Body of pancreas (tissue), 4 donors: ENCODE measurements at regions not wholly inside any gene's neighbourhood (a gene's known extent, or its start where the extent isn't known, plus 50 kb on each side); places are given as distances from the start of the nearest gene placed in this dataset.

Experiments
- ATAC-seq: fragments of 150-250 bp; one replicate; pipeline ENCODE4 v1.9.1; 2016
- DNase-seq, 4 donors: peaks; one replicate each; pipeline ENCODE4 v3.0.0-alpha.2; 2019
- H3K27ac ChIP-seq, 4 donors: fragments of 200-600 bp; sonication (generic); 1 replicate in 3 of 4; 2 replicates in 1 of 4; pipeline versions ENCODE4 v1.5.1 to v1.6.1; 2016 to 2019; ENCODE audit warnings: mild to moderate bottlenecking in 1 of 4, mixed read lengths in 1 of 4, moderate library complexity in 1 of 4
- H3K27me3 ChIP-seq, 2 donors: fragments of 200-600 bp; sonication (generic); one replicate each; pipeline ENCODE4 v1.6.0; 2016; ENCODE audit warnings: mild to moderate bottlenecking in 1 of 2
- H3K36me3 ChIP-seq, 2 donors: fragments of 200-600 bp; sonication (generic); replicated peaks in 1 of 2; 2 replicates each; pipeline ENCODE4 v1.5.1; 2016; ENCODE audit warnings: low read depth in 2 of 2; ENCODE audit not compliant: insufficient read depth in 1 of 2
- H3K4me1 ChIP-seq: fragments of 200-600 bp; sonication (generic); one replicate; pipeline ENCODE4 v1.6.0; 2016
- H3K4me3 ChIP-seq, 2 donors: fragments of 200-600 bp; sonication (generic); 1 replicate in 1 of 2; 2 replicates in 1 of 2; pipeline ENCODE4 v1.5.1; 2016 to 2019
- H3K9me3 ChIP-seq, 3 donors: fragments of 200-600 bp; sonication (generic); 1 replicate in 2 of 3; 2 replicates in 1 of 3; pipeline ENCODE4 v1.5.1; 2016
- POLR2A ChIP-seq, 3 donors: fragments of 450-650 bp; IDR thresholded peaks; one replicate each; pipeline ENCODE4 v1.6.1; 2016; ENCODE audit warnings: antibody characterized with exemption in 3 of 3, mild to moderate bottlenecking in 2 of 3
- WGBS, 2 donors: methylation state at CpG; one replicate each; pipeline ENCODE4 v1.1.5; 2017; 5-methylcytosine and 5-hydroxymethylcytosine counted together
- intact Hi-C: fragments of 100-400 bp; cut with DNase I; formaldehyde crosslinking; loops from one replicate; pipeline ENCODE4 v1.15.1; 2023
- TF ChIP-seq, protein P1 (sequence below), 7 experiments: fragments of 450-650 bp in 4 of 7; fragments of 200-600 bp in 3 of 7; sonication (generic) in 3 of 7; IDR thresholded peaks; one replicate each; pipeline ENCODE4 v1.5.1; 2016 to 2019; ENCODE audit warnings: antibody characterized with exemption in 7 of 7

DNA sequence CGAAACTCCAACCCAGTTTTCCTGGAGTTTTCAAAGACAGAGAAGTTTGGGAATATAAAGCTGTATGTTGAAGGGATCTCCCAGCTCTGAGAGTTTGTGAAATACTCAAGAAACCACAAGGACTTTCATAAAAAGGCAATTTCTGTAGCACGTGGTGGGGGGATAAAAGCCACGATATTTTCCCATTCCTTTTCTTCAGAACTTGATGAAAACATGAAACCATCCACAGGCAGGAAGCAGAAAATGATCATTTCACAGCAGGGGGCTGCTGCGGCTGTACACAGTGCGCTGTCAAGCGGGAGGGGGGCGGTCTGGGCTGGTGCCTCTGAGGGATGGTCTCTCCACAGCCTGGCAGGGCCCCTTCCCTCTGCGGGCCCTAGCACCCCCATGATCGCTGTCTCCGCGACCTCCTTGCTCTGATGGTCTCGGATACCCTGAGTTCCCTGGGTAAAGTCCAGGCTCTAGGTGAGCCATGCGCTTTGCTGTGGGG lies 423.2 kb downstream of the MN1 start:
- Histone ChIP-seq H3K27ac (peak overlapping the region; percentile 61 to 77 (median 72)), H3K9me3 (no peaks in the 10 kb centered on the region), H3K4me3 (no peak overlapping the region), H3K4me1 (peaks cover 26% of the 10 kb centered on the region), H3K27me3 (no peaks in the 10 kb centered on the region), H3K36me3 (no peaks in the 10 kb centered on the region)
- intact Hi-C loops = no loop called here
- DNase-seq = peak in 1 of 4 donors; percentile 21
- ATAC-seq = no peak
- 35 to 37% methylated on average over 7 to 13 of the region's 13 CpGs for WGBS, 2 donors
- TF ChIP-seq POLR2A (IDR thresholded peaks at IDR 0.05) = no peak
- TF ChIP-seq, protein P1, sequence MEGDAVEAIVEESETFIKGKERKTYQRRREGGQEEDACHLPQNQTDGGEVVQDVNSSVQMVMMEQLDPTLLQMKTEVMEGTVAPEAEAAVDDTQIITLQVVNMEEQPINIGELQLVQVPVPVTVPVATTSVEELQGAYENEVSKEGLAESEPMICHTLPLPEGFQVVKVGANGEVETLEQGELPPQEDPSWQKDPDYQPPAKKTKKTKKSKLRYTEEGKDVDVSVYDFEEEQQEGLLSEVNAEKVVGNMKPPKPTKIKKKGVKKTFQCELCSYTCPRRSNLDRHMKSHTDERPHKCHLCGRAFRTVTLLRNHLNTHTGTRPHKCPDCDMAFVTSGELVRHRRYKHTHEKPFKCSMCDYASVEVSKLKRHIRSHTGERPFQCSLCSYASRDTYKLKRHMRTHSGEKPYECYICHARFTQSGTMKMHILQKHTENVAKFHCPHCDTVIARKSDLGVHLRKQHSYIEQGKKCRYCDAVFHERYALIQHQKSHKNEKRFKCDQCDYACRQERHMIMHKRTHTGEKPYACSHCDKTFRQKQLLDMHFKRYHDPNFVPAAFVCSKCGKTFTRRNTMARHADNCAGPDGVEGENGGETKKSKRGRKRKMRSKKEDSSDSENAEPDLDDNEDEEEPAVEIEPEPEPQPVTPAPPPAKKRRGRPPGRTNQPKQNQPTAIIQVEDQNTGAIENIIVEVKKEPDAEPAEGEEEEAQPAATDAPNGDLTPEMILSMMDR (IDR thresholded peaks at IDR 0.05) = no peak

DNA sequence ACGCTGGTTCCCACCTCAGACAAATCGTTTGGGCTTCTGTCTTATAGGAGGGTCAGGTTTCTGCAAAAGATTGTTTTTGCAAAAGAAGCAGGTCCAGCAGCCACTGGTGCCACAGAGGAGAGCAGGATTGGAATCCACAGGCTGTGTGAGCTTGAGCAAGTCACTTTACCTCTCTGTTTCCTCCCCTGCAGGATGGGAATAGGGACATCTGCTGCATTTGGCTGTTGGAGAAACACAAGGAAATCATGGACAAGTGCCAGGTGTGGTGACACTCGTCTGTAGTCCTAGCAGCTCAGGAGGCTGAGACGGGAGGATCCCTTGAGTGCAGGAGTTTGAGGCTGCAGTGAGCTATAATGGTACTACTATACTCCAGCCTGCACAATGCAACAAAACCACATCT lies 422.6 kb downstream of the MN1 start:
- intact Hi-C loops = no loop called here
- H3K4me3 ChIP-seq = no peak overlapping the region
- whole genome bisulfite sequencing, 2 donors = 32 to 54% methylated on average over 4 of the region's 4 CpGs
- peak; percentile 19 for ATAC-seq
- H3K4me1 ChIP-seq = peaks cover 26% of the 10 kb centered on the region
- H3K27ac ChIP-seq = peak overlapping the region in 3 of 4 donors; percentile 61 to 77 (median 68)
- TF ChIP-seq POLR2A (IDR thresholded peaks at IDR 0.05) = no peak
- TF ChIP-seq, protein P1 (IDR thresholded peaks at IDR 0.05) = peak in 1 of 7 experiments; percentile 3
- H3K27me3 ChIP-seq = no peaks in the 10 kb centered on the region
- H3K36me3 ChIP-seq = no peaks in the 10 kb centered on the region
- no peaks in the 10 kb centered on the region for H3K9me3 ChIP-seq
- peak; percentile 67 to 82 (median 72) for DNase-seq

GRCh38 chr22:27380855-27381254 lies 420.7 kb downstream of the MN1 start:
- no peak for DNase-seq
- intact Hi-C loops = no loop called here

GRCh38 chr22:27381552-27381951 lies 420.0 kb downstream of the MN1 start:
- intact Hi-C loops = no loop called here
- TF ChIP-seq, protein P1 (IDR thresholded peaks at IDR 0.05) = no peak
- no peak for TF ChIP-seq POLR2A (IDR thresholded peaks at IDR 0.05)
- ATAC-seq (no peak), DNase-seq (no peak)
- H3K27me3 ChIP-seq = no peaks in the 10 kb centered on the region
- 49 to 65% methylated on average over 4 of the region's 4 CpGs for WGBS, 2 donors
- no peaks in the 10 kb centered on the region for H3K36me3 ChIP-seq
- H3K4me1 ChIP-seq = peaks cover 26% of the 10 kb centered on the region
- no peaks in the 10 kb centered on the region for H3K9me3 ChIP-seq
- H3K27ac ChIP-seq = no peak overlapping the region
- no peak overlapping the region for H3K4me3 ChIP-seq

More at GRCh38 chr22:27380855-27381254, 420.7 kb downstream of the MN1 start:
- Histone ChIP-seq H3K9me3 (no peaks in the 10 kb centered on the region), H3K36me3 (no peaks in the 10 kb centered on the region), H3K27ac (no peak overlapping the region), H3K4me1 (peaks cover 26% of the 10 kb centered on the region), H3K4me3 (no peak overlapping the region), H3K27me3 (no peaks in the 10 kb centered on the region)
- 88 to 93% methylated on average over 16 of the region's 16 CpGs for WGBS, 2 donors
- TF ChIP-seq, protein P1 (IDR thresholded peaks at IDR 0.05) = no peak
- no peak for TF ChIP-seq POLR2A (IDR thresholded peaks at IDR 0.05)
- no peak for ATAC-seq
